ENCODE measurements at regions not wholly inside any gene's neighbourhood (a gene's known extent, or its start where the extent isn't known, plus 50 kb on each side); places are given as distances from the start of the nearest gene placed in this dataset.

- no peaks in the 10 kb centered on the region for H3K79me2 ChIP-seq (ENCODE audit: insufficient read depth, low read length)
- no peaks in the 10 kb centered on the region for H3K9me3 ChIP-seq (ENCODE audit: low read depth, low read length)
- no peaks in the 10 kb centered on the region for H3K27me3 ChIP-seq (ENCODE audit: insufficient read depth, low read length)
- no peaks in the 10 kb centered on the region for H3K36me3 ChIP-seq (ENCODE audit: insufficient read depth, low read length)
- peak overlapping the region; percentile 91 for H3K4me2 ChIP-seq (ENCODE audit: insufficient read depth, low read length)
- no peaks in the 10 kb centered on the region for H4K20me1 ChIP-seq (ENCODE audit: insufficient read depth, low read length)
- TF ChIP-seq CTCF (IDR thresholded peaks at IDR 0.05; ENCODE audit: extremely low read depth, low read depth, low read length): no peak
- peak overlapping the region; percentile 72 for H3K4me3 ChIP-seq (ENCODE audit: insufficient read depth, low read length)
- peak overlapping the region; percentile 69 for H2AFZ ChIP-seq (ENCODE audit: low read length)
- peaks cover 22% of the 10 kb centered on the region for H3K4me1 ChIP-seq (ENCODE audit: insufficient read depth, low read length)
- H3K27ac ChIP-seq (ENCODE audit: low read depth, low read length): no peak overlapping the region
- peak; percentile 72 for DNase-seq (ENCODE audit: insufficient read length, low spot score, missing footprints)
Observed at GRCh38 chr11:121929581-121929980, 186.4 kb downstream of the BLID start.

- DNase-seq (ENCODE audit: insufficient read length, low spot score, missing footprints): no peak
- Histone ChIP-seq H3K79me2 (ENCODE audit: insufficient read depth, low read length) (no peaks in the 10 kb centered on the region), H4K20me1 (ENCODE audit: insufficient read depth, low read length) (no peaks in the 10 kb centered on the region), H2AFZ (ENCODE audit: low read length) (peak overlapping the region; percentile 69), H3K4me1 (ENCODE audit: insufficient read depth, low read length) (peaks cover 21% of the 10 kb centered on the region), H3K27me3 (ENCODE audit: insufficient read depth, low read length) (no peaks in the 10 kb centered on the region), H3K27ac (ENCODE audit: low read depth, low read length) (no peak overlapping the region), H3K36me3 (ENCODE audit: insufficient read depth, low read length) (no peaks in the 10 kb centered on the region), H3K4me2 (ENCODE audit: insufficient read depth, low read length) (peak overlapping the region; percentile 91), H3K4me3 (ENCODE audit: insufficient read depth, low read length) (peak overlapping the region; percentile 72), H3K9me3 (ENCODE audit: low read depth, low read length) (no peaks in the 10 kb centered on the region)
- no peak for TF ChIP-seq CTCF (IDR thresholded peaks at IDR 0.05; ENCODE audit: extremely low read depth, low read depth, low read length)
Observed at GRCh38 chr11:121928597-121929580, 187.1 kb downstream of the BLID start.

- Histone ChIP-seq H3K4me2 (ENCODE audit: insufficient read depth, low read length) (no peak overlapping the region), H3K36me3 (ENCODE audit: insufficient read depth, low read length) (no peaks in the 10 kb centered on the region), H3K4me1 (ENCODE audit: insufficient read depth, low read length) (peaks cover 19% of the 10 kb centered on the region), H2AFZ (ENCODE audit: low read length) (no peak overlapping the region), H3K9me3 (ENCODE audit: low read depth, low read length) (no peaks in the 10 kb centered on the region), H3K27ac (ENCODE audit: low read depth, low read length) (no peak overlapping the region), H4K20me1 (ENCODE audit: insufficient read depth, low read length) (no peaks in the 10 kb centered on the region), H3K4me3 (ENCODE audit: insufficient read depth, low read length) (no peak overlapping the region), H3K27me3 (ENCODE audit: insufficient read depth, low read length) (peaks cover 2% of the 10 kb centered on the region), H3K79me2 (ENCODE audit: insufficient read depth, low read length) (no peaks in the 10 kb centered on the region)
- TF ChIP-seq CTCF (IDR thresholded peaks at IDR 0.05; ENCODE audit: extremely low read depth, low read depth, low read length): no peak
- no peak for DNase-seq (ENCODE audit: insufficient read length, low spot score, missing footprints)
Observed at GRCh38 chr11:121927789-121928188, 188.2 kb downstream of the BLID start.

- H3K79me2 ChIP-seq (ENCODE audit: insufficient read depth, low read length): no peaks in the 10 kb centered on the region
- peaks cover 19% of the 10 kb centered on the region for H3K4me1 ChIP-seq (ENCODE audit: insufficient read depth, low read length)
- no peak overlapping the region for H2AFZ ChIP-seq (ENCODE audit: low read length)
- H3K4me2 ChIP-seq (ENCODE audit: insufficient read depth, low read length): no peak overlapping the region
- no peak overlapping the region for H3K27ac ChIP-seq (ENCODE audit: low read depth, low read length)
- no peaks in the 10 kb centered on the region for H4K20me1 ChIP-seq (ENCODE audit: insufficient read depth, low read length)
- H3K27me3 ChIP-seq (ENCODE audit: insufficient read depth, low read length): peaks cover 2% of the 10 kb centered on the region
- no peak overlapping the region for H3K4me3 ChIP-seq (ENCODE audit: insufficient read depth, low read length)
- H3K9me3 ChIP-seq (ENCODE audit: low read depth, low read length): no peaks in the 10 kb centered on the region
- no peak for DNase-seq (ENCODE audit: insufficient read length, low spot score, missing footprints)
- TF ChIP-seq CTCF (IDR thresholded peaks at IDR 0.05; ENCODE audit: extremely low read depth, low read depth, low read length): no peak
- no peaks in the 10 kb centered on the region for H3K36me3 ChIP-seq (ENCODE audit: insufficient read depth, low read length)
Observed at GRCh38 chr11:121927097-121927785, 188.8 kb downstream of the BLID start.
